ENCODE measurements at regions not wholly inside any gene's neighbourhood (a gene's known extent, or its start where the extent isn't known, plus 50 kb on each side); places are given as distances from the start of the nearest gene placed in this dataset.

- TF ChIP-seq CTCF (IDR thresholded peaks at IDR 0.05; ENCODE audit: low read depth, low read length): no peak
- no peak for DNase-seq (ENCODE audit: extremely low read depth, low read depth)
Measured at GRCh38 chr6:100288311-100288710, 176.4 kb downstream of the SIM1 start.

GRCh38 chr6:100283285-100283684 is 181.4 kb downstream of the SIM1 start:
- no peak for DNase-seq (ENCODE audit: extremely low read depth, low read depth)
- TF ChIP-seq CTCF (IDR thresholded peaks at IDR 0.05; ENCODE audit: low read depth, low read length): no peak

GRCh38 chr6:100281471-100281901 is 183.2 kb downstream of the SIM1 start:
- TF ChIP-seq CTCF (IDR thresholded peaks at IDR 0.05; ENCODE audit: low read depth, low read length): no peak
- no peak for DNase-seq (ENCODE audit: extremely low read depth, low read depth)

- no peak for TF ChIP-seq CTCF (IDR thresholded peaks at IDR 0.05; ENCODE audit: low read depth, low read length)
- DNase-seq (ENCODE audit: extremely low read depth, low read depth): no peak
Measured at GRCh38 chr6:100276311-100277057, 188.2 kb downstream of the SIM1 start.

GRCh38 chr6:100274147-100274546 is 190.6 kb downstream of the SIM1 start:
- DNase-seq (ENCODE audit: extremely low read depth, low read depth): no peak
- no peak for TF ChIP-seq CTCF (IDR thresholded peaks at IDR 0.05; ENCODE audit: low read depth, low read length)

GRCh38 chr6:100271625-100272024 is 193.1 kb downstream of the SIM1 start:
- TF ChIP-seq CTCF (IDR thresholded peaks at IDR 0.05; ENCODE audit: low read depth, low read length): no peak
- no peak for DNase-seq (ENCODE audit: extremely low read depth, low read depth)

GRCh38 chr6:100271202-100271601 is 193.5 kb downstream of the SIM1 start:
- TF ChIP-seq CTCF (IDR thresholded peaks at IDR 0.05; ENCODE audit: low read depth, low read length): no peak
- no peak for DNase-seq (ENCODE audit: extremely low read depth, low read depth)

All from AG09319 (cell line).